ENCODE measurements at regions not wholly inside any gene's neighbourhood (a gene's known extent, or its start where the extent isn't known, plus 50 kb on each side); places are given as distances from the start of the nearest gene placed in this dataset.

GRCh38 chr5:116897291-116897690 lies 322.7 kb upstream of the SEMA6A start:
- H3K4me3 ChIP-seq (ENCODE audit: low read depth, low read length): no peak overlapping the region
- no peak for TF ChIP-seq CTCF (conservative IDR thresholded peaks at IDR 0.05; ENCODE audit: low read depth, low read length)
- no peak for DNase-seq (ENCODE audit: low read depth)

- no peak overlapping the region for H3K4me3 ChIP-seq (ENCODE audit: low read depth, low read length)
- DNase-seq (ENCODE audit: low read depth): no peak
- TF ChIP-seq CTCF (conservative IDR thresholded peaks at IDR 0.05; ENCODE audit: low read depth, low read length): no peak
Measured at GRCh38 chr5:116896001-116896400, 321.4 kb upstream of the SEMA6A start.

- no peak overlapping the region for H3K4me3 ChIP-seq (ENCODE audit: low read depth, low read length)
- TF ChIP-seq CTCF (conservative IDR thresholded peaks at IDR 0.05; ENCODE audit: low read depth, low read length): no peak
- DNase-seq (ENCODE audit: low read depth): no peak
Measured at GRCh38 chr5:116892993-116893392, 318.4 kb upstream of the SEMA6A start.

GRCh38 chr5:116887104-116887503 lies 312.5 kb upstream of the SEMA6A start:
- no peak for DNase-seq (ENCODE audit: low read depth)
- no peak for TF ChIP-seq CTCF (conservative IDR thresholded peaks at IDR 0.05; ENCODE audit: low read depth, low read length)

GRCh38 chr5:116885825-116886224 lies 311.2 kb upstream of the SEMA6A start:
- no peak overlapping the region for H3K4me3 ChIP-seq (ENCODE audit: low read depth, low read length)
- no peak for TF ChIP-seq CTCF (conservative IDR thresholded peaks at IDR 0.05; ENCODE audit: low read depth, low read length)
- no peak for DNase-seq (ENCODE audit: low read depth)

More at GRCh38 chr5:116887104-116887503, 312.5 kb upstream of the SEMA6A start:
- no peak overlapping the region for H3K4me3 ChIP-seq (ENCODE audit: low read depth, low read length)

GRCh38 chr5:116883875-116884274 lies 309.3 kb upstream of the SEMA6A start:
- no peak for TF ChIP-seq CTCF (conservative IDR thresholded peaks at IDR 0.05; ENCODE audit: low read depth, low read length)
- H3K4me3 ChIP-seq (ENCODE audit: low read depth, low read length): no peak overlapping the region
- DNase-seq (ENCODE audit: low read depth): no peak

- H3K4me3 ChIP-seq (ENCODE audit: low read depth, low read length): no peak overlapping the region
- TF ChIP-seq CTCF (conservative IDR thresholded peaks at IDR 0.05; ENCODE audit: low read depth, low read length): no peak
- DNase-seq (ENCODE audit: low read depth): no peak
Measured at GRCh38 chr5:116881921-116882531, 307.4 kb upstream of the SEMA6A start.
